HCT116 (cell line): ENCODE measurements at regions not wholly inside any gene's neighbourhood (a gene's known extent, or its start where the extent isn't known, plus 50 kb on each side); places are given as distances from the start of the nearest gene placed in this dataset.

ENCODE experiments used
- ATAC-seq: fragments of 200-7000 bp; cut with Tn5 transposase; 2 replicates; pipeline ENCODE4 v1.9.1; 2020; ENCODE audit warnings: mild to moderate bottlenecking, moderate library complexity
- BruUV-seq: library from RNA; stranded (reverse); fragments of 400-500 nt; replicated peaks from 2 replicates; lab custom pipeline; 2021; lab: Mats Ljungman, UMichigan
- CTCF ChIA-PET: fragments of 300-600 bp; sonication (Branson Sonifier 250); formaldehyde crosslinking; loops from one replicate; lab custom pipeline; 2021; ENCODE audit warnings: antibody characterized with exemption; lab: Charles Lee
- POLR2A ChIA-PET: fragments of 300-600, 350-600 bp; sonication (Branson Sonifier 250); formaldehyde crosslinking; loops from one replicate; lab custom pipeline; 2021; ENCODE audit warnings: antibody characterized with exemption; lab: Charles Lee
- RAD21 ChIA-PET, 2 experiments: fragments of 300-600 bp; sonication (Branson Sonifier 250); formaldehyde crosslinking; loops; one replicate each; lab custom pipeline; 2023; ENCODE audit warnings: low total read pairs in 2 of 2; ENCODE audit not compliant: uncharacterized antibody in 2 of 2, unreplicated experiment in 2 of 2, low non-redundant PET in 1 of 2; lab: Charles Lee
- DNase-seq: peaks from one replicate; pipeline ENCODE4 v3.0.0-alpha.2; 2010; ENCODE audit warnings: low read depth, low spot score
- H2AFZ ChIP-seq: fragments of 200-600 bp; shearing (Covaris generic), sonication (generic); 2 replicates; pipeline ENCODE4 v1.6.1; 2017; ENCODE audit warnings: low read depth, mixed run types, mixed read lengths, antibody characterized with exemption, low read length; ENCODE audit not compliant: poor library complexity, severe bottlenecking
- H3K27ac ChIP-seq: 2 replicates; pipeline ENCODE4 v1.5.1; 2012; ENCODE audit warnings: low read depth, low read length
- H3K27me3 ChIP-seq: fragments of 200-600 bp; sonication (generic); 2 replicates; pipeline ENCODE4 v1.6.1; 2016; ENCODE audit warnings: mixed run types, low read length, mixed read lengths; ENCODE audit not compliant: insufficient read depth
- H3K36me3 ChIP-seq, 2 experiments: fragments of 200-500 bp in 1 of 2; fragments of 200-600 bp in 1 of 2; sonication (Bioruptor generic) in 1 of 2; sonication (generic) in 1 of 2; 2 replicates each; pipeline versions ENCODE4 v1.5.1 to v1.6.1; 2014 to 2016; ENCODE audit warnings: low read length in 2 of 2, inconsistent platforms in 1 of 2, mixed read lengths in 1 of 2, mixed run types in 1 of 2; ENCODE audit not compliant: insufficient read depth in 2 of 2, control insufficient read depth in 1 of 2
- H3K4me1 ChIP-seq, 2 experiments: fragments of 200-600 bp in 1 of 2; sonication (generic) in 1 of 2; 2 replicates each; pipeline versions ENCODE4 v1.5.1 to v1.6.1; 2012 to 2017; ENCODE audit warnings: low read length in 2 of 2, inconsistent platforms in 1 of 2, mild to moderate bottlenecking in 1 of 2, mixed read lengths in 1 of 2, mixed run types in 1 of 2, moderate library complexity in 1 of 2; ENCODE audit not compliant: insufficient read depth in 2 of 2, control insufficient read depth in 1 of 2
- H3K4me2 ChIP-seq: fragments of 200-600 bp; sonication (generic); 2 replicates; pipeline ENCODE4 v1.6.1; 2017; ENCODE audit warnings: mixed run types, low read length, mixed read lengths
- H3K4me3 ChIP-seq, 2 experiments: fragments of 200-600 bp in 1 of 2; sonication (generic) in 1 of 2; replicated peaks in 1 of 2; 2 replicates each; pipeline ENCODE4 v1.5.1; 2011 to 2016; ENCODE audit warnings: low read length in 2 of 2, control low read depth in 1 of 2, low read depth in 1 of 2, mild to moderate bottlenecking in 1 of 2, mixed read lengths in 1 of 2, mixed run types in 1 of 2
- H3K79me2 ChIP-seq: fragments of 200-600 bp; sonication (generic); 2 replicates; pipeline ENCODE4 v1.6.1; 2017; ENCODE audit warnings: mild to moderate bottlenecking, mixed run types, low read length, moderate library complexity, mixed read lengths; ENCODE audit not compliant: insufficient read depth
- H3K9ac ChIP-seq: fragments of 200-600 bp; sonication (generic); 2 replicates; pipeline ENCODE4 v1.6.1; 2016; ENCODE audit warnings: low read length, mixed read lengths
- H3K9me2 ChIP-seq: fragments of 200-600 bp; sonication (generic), shearing (Covaris generic); 2 replicates; pipeline ENCODE4 v1.6.1; 2017; ENCODE audit warnings: mixed run types, mild to moderate bottlenecking, moderate library complexity; ENCODE audit not compliant: insufficient read depth
- H3K9me3 ChIP-seq, 2 experiments: fragments of 200-500 bp in 1 of 2; fragments of 200-600 bp in 1 of 2; sonication (Bioruptor generic) in 1 of 2; sonication (generic) in 1 of 2; 2 replicates each; pipeline ENCODE4 v1.6.1; 2014 to 2017; ENCODE audit warnings: low read length in 2 of 2, mixed read lengths in 2 of 2, inconsistent platforms in 1 of 2, low read depth in 1 of 2, mild to moderate bottlenecking in 1 of 2, mixed run types in 1 of 2, moderate library complexity in 1 of 2; ENCODE audit not compliant: control insufficient read depth in 1 of 2, insufficient read depth in 1 of 2
- H4K20me1 ChIP-seq: fragments of 200-600 bp; sonication (generic), shearing (Covaris generic); 2 replicates; pipeline ENCODE4 v1.6.1; 2017; ENCODE audit warnings: mixed run types, mild to moderate bottlenecking, moderate library complexity; ENCODE audit not compliant: insufficient read depth
- CBX3 ChIP-seq: IDR thresholded peaks from 2 replicates; pipeline ENCODE4 v1.6.1; 2012; ENCODE audit warnings: low read depth
- CEBPB ChIP-seq: IDR thresholded peaks from 2 replicates; pipeline ENCODE4 v1.6.1; 2012; ENCODE audit warnings: low read depth
- EGR1 ChIP-seq: IDR thresholded peaks from 2 replicates; pipeline ENCODE4 v1.6.1; 2012; ENCODE audit warnings: low read depth
- ELF1 ChIP-seq: IDR thresholded peaks from 2 replicates; pipeline ENCODE4 v1.6.1; 2012; ENCODE audit warnings: low read depth, borderline replicate concordance
- EZH2 ChIP-seq: fragments of 200-600 bp; sonication (generic); IDR thresholded peaks from 2 replicates; pipeline ENCODE4 v1.6.1; 2017; ENCODE audit warnings: antibody characterized with exemption, mixed run types
- EZH2phosphoT487 ChIP-seq: fragments of 200-600 bp; IDR thresholded peaks from 2 replicates; pipeline ENCODE4 v1.6.1; 2018; ENCODE audit warnings: antibody characterized with exemption, borderline replicate concordance
- POLR2A ChIP-seq: IDR thresholded peaks from 2 replicates; pipeline ENCODE4 v1.7.0; 2011; ENCODE audit warnings: borderline replicate concordance; ENCODE audit not compliant: insufficient read depth, insufficient read length; ENCODE audit errors: extremely low read depth
- POLR2AphosphoS5 ChIP-seq: IDR thresholded peaks from 2 replicates; pipeline ENCODE4 v1.6.1; 2011; ENCODE audit warnings: mild to moderate bottlenecking, low read depth, low read length, moderate library complexity
- RAD21 ChIP-seq: IDR thresholded peaks from 2 replicates; pipeline ENCODE4 v1.6.1; 2012; ENCODE audit warnings: low read depth, mild to moderate bottlenecking
- SIN3A ChIP-seq: IDR thresholded peaks from 2 replicates; pipeline ENCODE4 v1.6.1; 2012; ENCODE audit warnings: low read depth
- TCF7L2 ChIP-seq: IDR thresholded peaks from 2 replicates; pipeline ENCODE4 v1.7.0; 2011; ENCODE audit warnings: borderline replicate concordance, inconsistent platforms; ENCODE audit not compliant: insufficient read depth, insufficient read length; ENCODE audit errors: extremely low read depth
- intact Hi-C: fragments of 100-400 bp; cut with micrococcal nuclease; formaldehyde crosslinking; loops from 2 replicates; pipeline ENCODE4 v1.10.0; 2022
- TF ChIP-seq, protein P1 (sequence below): IDR thresholded peaks from 2 replicates; pipeline ENCODE4 v1.6.1; 2011; ENCODE audit warnings: mild to moderate bottlenecking, low read length, moderate library complexity; ENCODE audit not compliant: insufficient replicate concordance; ENCODE audit errors: extremely low read depth

DNA sequence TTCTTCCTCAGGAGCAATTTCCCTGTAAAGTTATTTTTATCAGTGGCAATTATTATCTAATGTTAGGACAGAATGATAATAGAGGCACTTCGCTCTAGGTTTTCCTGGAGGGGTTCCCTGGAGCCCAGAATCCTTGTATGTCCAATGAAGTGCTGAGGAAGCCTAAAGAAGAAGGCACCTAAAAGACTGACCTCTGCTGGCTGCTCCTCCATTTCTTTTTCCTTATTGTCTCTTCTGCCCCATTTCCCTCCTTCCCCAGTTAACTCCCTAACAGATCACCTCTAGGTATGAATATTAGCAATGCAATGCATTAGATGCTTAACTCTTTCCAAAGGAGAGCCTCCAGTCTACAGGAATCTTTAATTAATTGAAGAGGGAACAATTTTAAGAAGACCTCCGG, 985.4 kb downstream of the DIAPH3 start:
- Histone ChIP-seq H3K9ac (no peak overlapping the region), H3K4me3 (no peak overlapping the region), H3K36me3 (no peaks in the 10 kb centered on the region), H4K20me1 (no peaks in the 10 kb centered on the region), H2AFZ (no peak overlapping the region), H3K4me1 (no peaks in the 10 kb centered on the region), H3K27me3 (no peaks in the 10 kb centered on the region), H3K4me2 (no peak overlapping the region), H3K27ac (no peak overlapping the region), H3K79me2 (no peaks in the 10 kb centered on the region), H3K9me2 (no peaks in the 10 kb centered on the region), H3K9me3 (peaks cover 0 to 14% of the 10 kb centered on the region in 2 experiments; a peak in 2 of 4 replicates)
- TF ChIP-seq EZH2 (no peak), ELF1 (no peak), POLR2A (no peak), CBX3 (no peak), RAD21 (no peak)
- TF ChIP-seq, protein P1, sequence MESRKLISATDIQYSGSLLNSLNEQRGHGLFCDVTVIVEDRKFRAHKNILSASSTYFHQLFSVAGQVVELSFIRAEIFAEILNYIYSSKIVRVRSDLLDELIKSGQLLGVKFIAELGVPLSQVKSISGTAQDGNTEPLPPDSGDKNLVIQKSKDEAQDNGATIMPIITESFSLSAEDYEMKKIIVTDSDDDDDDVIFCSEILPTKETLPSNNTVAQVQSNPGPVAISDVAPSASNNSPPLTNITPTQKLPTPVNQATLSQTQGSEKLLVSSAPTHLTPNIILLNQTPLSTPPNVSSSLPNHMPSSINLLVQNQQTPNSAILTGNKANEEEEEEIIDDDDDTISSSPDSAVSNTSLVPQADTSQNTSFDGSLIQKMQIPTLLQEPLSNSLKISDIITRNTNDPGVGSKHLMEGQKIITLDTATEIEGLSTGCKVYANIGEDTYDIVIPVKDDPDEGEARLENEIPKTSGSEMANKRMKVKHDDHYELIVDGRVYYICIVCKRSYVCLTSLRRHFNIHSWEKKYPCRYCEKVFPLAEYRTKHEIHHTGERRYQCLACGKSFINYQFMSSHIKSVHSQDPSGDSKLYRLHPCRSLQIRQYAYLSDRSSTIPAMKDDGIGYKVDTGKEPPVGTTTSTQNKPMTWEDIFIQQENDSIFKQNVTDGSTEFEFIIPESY: no peak
- ChIA-PET RAD21 (no interaction called here), CTCF (no interaction called here), POLR2A (no interaction called here)
- ATAC-seq: no peak
- BruUV-seq: no TSS peak
- intact Hi-C loops: no loop called here
- DNase-seq: no peak

DNA sequence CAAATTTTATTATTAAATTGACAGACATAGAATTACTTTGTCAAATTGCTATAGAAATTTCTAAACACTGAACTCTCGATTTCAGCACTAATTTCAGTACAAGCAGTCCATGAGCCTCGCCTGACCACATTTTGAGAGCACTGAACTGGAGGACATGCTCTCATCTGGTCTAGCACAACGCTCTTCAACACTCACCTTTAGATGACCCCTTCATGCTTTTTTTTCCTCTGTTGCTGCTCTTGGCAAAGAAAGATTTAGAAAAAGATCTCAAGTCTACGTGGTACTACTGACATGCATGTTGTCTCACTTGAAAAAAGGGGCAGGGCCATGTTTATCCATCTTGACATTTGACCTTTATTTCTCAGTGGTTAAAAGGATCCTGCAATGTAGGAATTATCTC, 981.5 kb downstream of the DIAPH3 start:
- H3K9me2 ChIP-seq: no peaks in the 10 kb centered on the region
- TF ChIP-seq TCF7L2 (no peak), POLR2AphosphoS5 (no peak), EGR1 (no peak), RAD21 (no peak), SIN3A (no peak), CEBPB (no peak), EZH2 (no peak), EZH2phosphoT487 (no peak), POLR2A (no peak)
- RAD21 ChIA-PET: no interaction called here
- no peak overlapping the region for H3K4me3 ChIP-seq
- POLR2A ChIA-PET: no interaction called here
- no peaks in the 10 kb centered on the region for H3K4me1 ChIP-seq
- H3K9me3 ChIP-seq: peaks cover 0 to 9% of the 10 kb centered on the region in 2 experiments; a peak in 2 of 4 replicates
- no peak overlapping the region for H2AFZ ChIP-seq
- no peaks in the 10 kb centered on the region for H4K20me1 ChIP-seq
- CTCF ChIA-PET: no interaction called here
- H3K27ac ChIP-seq: no peak overlapping the region
- H3K4me2 ChIP-seq: no peak overlapping the region
- ATAC-seq (no peak), DNase-seq (no peak)
- no TSS peak for BruUV-seq
- no peaks in the 10 kb centered on the region for H3K27me3 ChIP-seq
- H3K9ac ChIP-seq: no peak overlapping the region
- no peaks in the 10 kb centered on the region for H3K36me3 ChIP-seq
- no peaks in the 10 kb centered on the region for H3K79me2 ChIP-seq
- intact Hi-C loops: no loop called here
